ENCODE measurements at regions not wholly inside any gene's neighbourhood (a gene's known extent, or its start where the extent isn't known, plus 50 kb on each side); places are given as distances from the start of the nearest gene placed in this dataset.
A peak's percentile ranks its signal among the peaks of the same experiment; 100 is the strongest.

DNA sequence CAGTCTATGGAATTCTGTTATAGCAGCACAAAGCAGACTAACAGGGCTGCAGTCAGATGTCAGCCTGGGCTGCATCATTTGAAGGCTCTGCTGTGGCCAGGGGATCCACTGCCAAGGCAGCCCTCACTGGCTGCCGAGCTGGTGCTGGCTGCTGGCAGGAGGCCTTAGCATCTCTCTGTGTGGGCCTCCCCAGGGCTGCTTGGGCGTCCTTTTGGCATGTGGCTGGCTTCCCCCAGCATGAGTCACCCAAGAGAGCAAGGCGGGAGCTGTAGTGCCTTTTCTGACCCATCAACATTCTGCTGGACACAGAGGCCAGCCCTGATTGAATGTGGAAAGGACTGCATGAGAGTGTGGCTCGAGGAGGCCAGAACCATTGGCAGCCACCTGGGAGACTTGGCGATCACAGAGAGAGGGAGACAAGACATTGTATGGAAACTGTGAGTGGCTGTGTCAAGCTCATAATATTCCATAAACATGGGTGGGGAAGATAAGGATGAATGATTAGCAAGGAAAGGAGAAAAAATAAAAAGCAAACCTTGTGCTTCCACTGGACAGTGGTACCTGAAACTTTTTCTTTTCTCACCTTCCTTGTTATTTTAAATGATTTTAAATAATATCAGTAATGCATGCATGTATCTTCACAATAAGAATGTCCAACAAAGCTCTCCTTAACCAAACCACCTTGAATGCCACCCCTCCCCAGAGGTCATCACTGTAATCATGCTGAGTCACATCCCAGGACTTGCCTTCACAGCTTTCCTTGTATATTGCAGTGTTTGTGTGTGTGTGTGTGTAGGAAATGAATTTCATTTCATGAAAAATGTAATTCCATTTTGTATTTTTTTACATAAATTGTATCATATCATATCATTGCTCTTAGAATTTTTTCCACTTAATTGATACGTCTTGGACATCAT, 55.0 kb upstream of the VSX1 start:
- peak overlapping the region; percentile 52 for H2BK120ac ChIP-seq (ENCODE audit: low read depth, low read length)
- peaks cover 2% of the 10 kb centered on the region; the same call in 1 of the 2 replicates for H3K4me1 ChIP-seq (ENCODE audit: control insufficient read depth, insufficient read depth, low read length)
- H2BK15ac ChIP-seq (ENCODE audit: low read depth, low read length): no peak overlapping the region
- peaks cover 36% of the 10 kb centered on the region for H3K27me3 ChIP-seq (ENCODE audit: control insufficient read depth, insufficient read depth, low read length)
- no peaks in the 10 kb centered on the region for H4K20me1 ChIP-seq (ENCODE audit: insufficient read depth, low read length)
- peak overlapping the region; percentile 30; the same call in 1 of the 2 replicates for H3K4ac ChIP-seq (ENCODE audit: low read depth, low read length)
- H3K9ac ChIP-seq (ENCODE audit: low read depth, low read length): no peak overlapping the region
- no TSS peak for BruUV-seq (replicated peaks)
- in situ Hi-C loops (cut with MboI; ENCODE audit: low sequenced_read_pairs) (no loop called here), dilution Hi-C loops (cut with HindIII; ENCODE audit: low sequenced_read_pairs, unreplicated experiment) (no loop called here), intact Hi-C loops (cut with micrococcal nuclease) (no loop called here)
- H3K36me3 ChIP-seq (ENCODE audit: control insufficient read depth, insufficient read depth, low read length): no peaks in the 10 kb centered on the region
- no peak overlapping the region for H3K14ac ChIP-seq (replicated peaks; ENCODE audit: low read depth, low read length)
- H3K56ac ChIP-seq (ENCODE audit: extremely low read depth, insufficient read depth, low read length): no peak overlapping the region
- DNase-seq: peak; percentile 87
- no peak overlapping the region for H3K23ac ChIP-seq (ENCODE audit: low read depth, low read length)
- H3K9me3 ChIP-seq (ENCODE audit: control insufficient read depth, insufficient read depth, low read length): no peaks in the 10 kb centered on the region
- no peak overlapping the region for H4K5ac ChIP-seq (ENCODE audit: low read depth, low read length)
- no peak overlapping the region for H3K27ac ChIP-seq (ENCODE audit: insufficient read depth, low read length)
- no peak overlapping the region for H4K91ac ChIP-seq (ENCODE audit: insufficient read depth, low read depth, low read length)
- no peak overlapping the region for H3K4me3 ChIP-seq (ENCODE audit: insufficient read depth, low read depth, low read length)
- WGBS, 2 experiments (ENCODE audit: extremely low coverage in 2 of 2, insufficient read length in 1 of 2): 0% methylated on average over 2 of the region's 6 CpGs; no CpG with 5 or more reads in 1 of the 2 experiments
- ATAC-seq (ENCODE audit: low read depth): peak; percentile 99
- no peak overlapping the region for H2BK20ac ChIP-seq (ENCODE audit: low read depth, low read length)
- H2AK5ac ChIP-seq (ENCODE audit: low read depth, low read length): no peak overlapping the region
- ChIA-PET CTCF (interaction anchor here (1.0 kb wide), 1 partner anchor 42 kb away, joined by 3 read pairs; no protein-coding TSS in a partner anchor), POLR2A (ENCODE audit: unreplicated experiment) (no interaction called here)
- no peaks in the 10 kb centered on the region for H3K79me1 ChIP-seq (ENCODE audit: low read depth in 1 of 2, low read length in 2 of 2)
- no peak overlapping the region for H3K4me2 ChIP-seq (ENCODE audit: low read depth, low read length)
- H2AFZ ChIP-seq (replicated peaks; ENCODE audit: low read length, poor library complexity): peak overlapping the region; percentile 60
- no peaks in the 10 kb centered on the region; the same call in 1 of the 2 replicates for H3K9me1 ChIP-seq (ENCODE audit: insufficient read depth, low read length)
- H2BK5ac ChIP-seq (ENCODE audit: low read depth, low read length, poor library complexity, severe bottlenecking): no peak overlapping the region
- no peak overlapping the region for H3K18ac ChIP-seq (ENCODE audit: low read depth, low read length)
- H2AK9ac ChIP-seq (replicated peaks; ENCODE audit: low read depth, low read length, poor library complexity): no peak overlapping the region
- H4K8ac ChIP-seq (ENCODE audit: low read depth in 2 of 2, low read length in 2 of 2): no peak overlapping the region
- TF ChIP-seq USF2 (IDR thresholded peaks at IDR 0.05; ENCODE audit: low read depth, low read length): no peak
- no peak for TF ChIP-seq MAZ (IDR thresholded peaks at IDR 0.05; ENCODE audit: borderline replicate concordance, low read depth, low read length)
- no peak for TF ChIP-seq MXI1 (IDR thresholded peaks at IDR 0.05; ENCODE audit: borderline replicate concordance, low read depth, low read length)
- TF ChIP-seq RAD21 (IDR thresholded peaks at IDR 0.05; ENCODE audit: low read length): no peak
- TF ChIP-seq, protein P1, sequence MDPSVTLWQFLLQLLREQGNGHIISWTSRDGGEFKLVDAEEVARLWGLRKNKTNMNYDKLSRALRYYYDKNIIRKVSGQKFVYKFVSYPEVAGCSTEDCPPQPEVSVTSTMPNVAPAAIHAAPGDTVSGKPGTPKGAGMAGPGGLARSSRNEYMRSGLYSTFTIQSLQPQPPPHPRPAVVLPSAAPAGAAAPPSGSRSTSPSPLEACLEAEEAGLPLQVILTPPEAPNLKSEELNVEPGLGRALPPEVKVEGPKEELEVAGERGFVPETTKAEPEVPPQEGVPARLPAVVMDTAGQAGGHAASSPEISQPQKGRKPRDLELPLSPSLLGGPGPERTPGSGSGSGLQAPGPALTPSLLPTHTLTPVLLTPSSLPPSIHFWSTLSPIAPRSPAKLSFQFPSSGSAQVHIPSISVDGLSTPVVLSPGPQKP (IDR thresholded peaks at IDR 0.05; ENCODE audit: borderline replicate concordance, low read depth, low read length): no peak
- peak; percentile 50; the same call in 1 of the 2 replicates for TF ChIP-seq NFE2L2 (IDR thresholded peaks at IDR 0.05; ENCODE audit: low read depth, low read length)
- TF ChIP-seq CTCF (conservative IDR thresholded peaks at IDR 0.05; ENCODE audit: low read depth, low read length): no peak
- TF ChIP-seq BHLHE40 (IDR thresholded peaks at IDR 0.05; ENCODE audit: low read depth, low read length): peak; percentile 51; the same call in 1 of the 2 replicates
- TF ChIP-seq FOS (IDR thresholded peaks at IDR 0.05; ENCODE audit: low read depth, low read length): peak; percentile 69
- no peak for TF ChIP-seq POLR2A (IDR thresholded peaks at IDR 0.05; ENCODE audit: low read depth, low read length)
- TF ChIP-seq SMC3 (IDR thresholded peaks at IDR 0.05; ENCODE audit: low read depth, low read length): no peak
- no peak for TF ChIP-seq RFX5 (IDR thresholded peaks at IDR 0.05; ENCODE audit: low read depth, low read length)
- TF ChIP-seq CHD1 (IDR thresholded peaks at IDR 0.05; ENCODE audit: low read depth, low read length): no peak
- TF ChIP-seq MAFK (IDR thresholded peaks at IDR 0.05; ENCODE audit: low read depth, low read length): no peak
- no peak for TF ChIP-seq CEBPB (IDR thresholded peaks at IDR 0.05; ENCODE audit: low read depth, low read length)
